VCaP (cell line): ENCODE measurements at regions not wholly inside any gene's neighbourhood (a gene's known extent, or its start where the extent isn't known, plus 50 kb on each side); places are given as distances from the start of the nearest gene placed in this dataset.

Experiments
- H3K27ac ChIP-seq: fragments of 450-650 bp; 2 replicates; pipeline ENCODE4 v1.5.1; 2017
- TF ChIP-seq, protein P1 (sequence below): fragments of 450-650 bp; conservative IDR thresholded peaks from 2 replicates; pipeline ENCODE4 v1.5.1; 2017; ENCODE audit warnings: mild to moderate bottlenecking, moderate library complexity

DNA sequence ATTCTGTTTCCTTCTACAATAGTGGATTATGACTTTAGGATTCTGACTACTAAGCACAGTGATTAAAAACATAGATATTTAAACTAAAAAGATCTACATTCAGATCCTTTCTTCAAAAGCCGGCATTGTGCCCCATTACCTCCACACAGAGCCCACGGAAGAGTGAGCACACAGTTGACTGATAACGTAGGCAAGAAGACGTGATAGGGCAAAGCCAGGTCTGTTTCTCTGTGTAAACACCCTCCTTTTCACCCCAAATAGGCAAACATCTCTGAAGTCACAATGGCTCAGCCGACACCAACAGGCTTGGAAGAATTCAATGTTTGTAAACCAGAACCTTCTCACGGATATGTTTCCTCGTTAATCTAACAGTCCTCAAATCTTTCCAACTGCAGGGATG is 302.9 kb downstream of the CMPK2 start:
- no peak overlapping the region for H3K27ac ChIP-seq
- TF ChIP-seq, protein P1, sequence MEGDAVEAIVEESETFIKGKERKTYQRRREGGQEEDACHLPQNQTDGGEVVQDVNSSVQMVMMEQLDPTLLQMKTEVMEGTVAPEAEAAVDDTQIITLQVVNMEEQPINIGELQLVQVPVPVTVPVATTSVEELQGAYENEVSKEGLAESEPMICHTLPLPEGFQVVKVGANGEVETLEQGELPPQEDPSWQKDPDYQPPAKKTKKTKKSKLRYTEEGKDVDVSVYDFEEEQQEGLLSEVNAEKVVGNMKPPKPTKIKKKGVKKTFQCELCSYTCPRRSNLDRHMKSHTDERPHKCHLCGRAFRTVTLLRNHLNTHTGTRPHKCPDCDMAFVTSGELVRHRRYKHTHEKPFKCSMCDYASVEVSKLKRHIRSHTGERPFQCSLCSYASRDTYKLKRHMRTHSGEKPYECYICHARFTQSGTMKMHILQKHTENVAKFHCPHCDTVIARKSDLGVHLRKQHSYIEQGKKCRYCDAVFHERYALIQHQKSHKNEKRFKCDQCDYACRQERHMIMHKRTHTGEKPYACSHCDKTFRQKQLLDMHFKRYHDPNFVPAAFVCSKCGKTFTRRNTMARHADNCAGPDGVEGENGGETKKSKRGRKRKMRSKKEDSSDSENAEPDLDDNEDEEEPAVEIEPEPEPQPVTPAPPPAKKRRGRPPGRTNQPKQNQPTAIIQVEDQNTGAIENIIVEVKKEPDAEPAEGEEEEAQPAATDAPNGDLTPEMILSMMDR: no peak

DNA sequence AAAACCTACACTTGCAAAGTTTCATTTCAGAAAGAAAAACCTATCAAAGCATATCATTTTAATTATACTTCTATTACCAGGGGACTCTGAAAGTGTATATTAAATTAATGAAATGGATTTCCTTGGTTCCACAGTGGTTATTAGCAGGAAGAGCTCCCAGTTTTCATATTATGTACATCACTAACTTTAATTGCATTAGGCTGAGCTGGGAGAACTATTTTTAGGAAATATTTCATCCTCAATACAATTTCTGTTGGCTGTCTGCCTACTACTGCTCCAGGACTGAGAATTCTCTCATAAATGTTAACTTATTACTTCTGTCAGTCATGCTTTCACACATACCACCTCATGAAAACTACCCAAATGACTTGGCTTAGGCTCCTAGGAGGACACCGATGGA is 301.4 kb downstream of the CMPK2 start:
- TF ChIP-seq, protein P1: no peak
- H3K27ac ChIP-seq: no peak overlapping the region

DNA sequence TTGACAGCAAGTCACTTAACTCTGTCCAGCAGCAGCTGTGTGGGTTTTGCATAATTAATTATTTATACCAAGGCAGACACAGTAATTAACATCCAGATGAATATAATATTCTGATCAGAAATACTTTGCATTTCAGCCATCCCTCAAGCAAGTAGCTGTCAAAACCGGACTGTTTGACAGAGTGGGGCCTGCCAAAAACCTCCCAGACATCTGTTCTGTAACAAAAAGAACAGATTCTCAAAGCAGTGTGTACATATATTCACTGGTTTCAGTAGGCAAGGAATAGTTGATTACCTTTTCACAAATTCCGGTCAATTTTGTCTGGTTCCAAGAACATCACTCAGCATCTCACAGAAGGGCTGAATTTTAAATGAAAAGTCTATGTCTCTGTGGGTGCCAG is 291.6 kb downstream of the CMPK2 start:
- TF ChIP-seq, protein P1: no peak
- H3K27ac ChIP-seq: no peak overlapping the region

DNA sequence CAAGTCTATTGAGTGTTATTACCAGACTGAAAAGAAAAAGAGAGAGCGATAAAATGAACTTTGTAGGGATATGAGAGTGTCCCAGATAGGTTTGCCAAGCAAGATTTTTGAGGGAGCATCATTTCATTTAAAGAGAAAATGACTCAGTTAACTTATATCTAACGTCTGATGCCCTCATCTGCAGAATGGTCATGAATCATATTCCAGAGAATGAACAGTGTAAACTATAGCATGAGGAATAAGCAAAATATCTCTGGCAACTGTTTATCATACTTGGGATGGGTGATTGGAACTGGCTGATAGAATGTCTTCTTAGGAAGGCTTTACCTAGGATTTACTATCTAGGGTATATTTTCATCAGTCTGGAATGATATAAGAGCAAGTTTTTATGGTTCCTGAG is 289.4 kb downstream of the CMPK2 start:
- H3K27ac ChIP-seq: no peak overlapping the region
- TF ChIP-seq, protein P1: no peak

DNA sequence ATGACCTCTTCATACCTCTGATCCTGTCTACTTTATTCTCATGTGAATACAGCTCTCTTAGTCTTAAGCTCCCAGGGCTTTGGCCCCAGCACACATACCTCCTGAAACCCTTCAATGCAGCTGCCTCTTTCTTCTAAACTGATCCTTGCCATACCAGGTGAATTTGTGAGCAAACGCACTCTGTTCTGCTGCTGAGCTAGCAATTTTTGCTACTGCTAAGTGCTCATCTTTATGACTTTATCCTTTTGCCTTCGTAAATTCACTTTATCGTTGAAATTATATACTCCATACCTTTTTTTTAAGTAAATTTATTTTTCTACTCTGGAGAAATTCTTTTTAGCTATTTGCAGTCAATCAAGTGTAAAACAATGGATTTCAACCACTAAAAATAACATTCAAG is 287.7 kb downstream of the CMPK2 start:
- H3K27ac ChIP-seq: no peak overlapping the region
- TF ChIP-seq, protein P1: no peak

DNA sequence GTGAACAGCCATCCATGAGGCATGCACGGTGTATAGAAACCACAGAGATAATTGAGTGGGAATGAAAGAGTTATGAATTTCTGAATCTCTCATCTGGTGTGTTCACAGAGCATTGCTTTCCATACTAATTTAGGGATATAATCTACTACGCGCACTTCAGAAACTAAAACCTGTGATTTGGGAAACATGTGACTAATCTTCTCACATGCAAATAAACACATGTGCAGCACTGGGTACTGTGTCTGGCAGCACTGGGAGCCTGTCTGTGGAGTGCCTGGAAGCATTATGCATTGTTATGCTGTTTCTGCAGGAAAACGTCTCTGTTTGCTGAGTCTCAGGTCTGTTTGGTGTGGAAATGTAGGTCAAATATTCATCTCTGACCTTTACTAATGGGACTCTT is 287.3 kb downstream of the CMPK2 start:
- TF ChIP-seq, protein P1: no peak
- no peak overlapping the region for H3K27ac ChIP-seq

DNA sequence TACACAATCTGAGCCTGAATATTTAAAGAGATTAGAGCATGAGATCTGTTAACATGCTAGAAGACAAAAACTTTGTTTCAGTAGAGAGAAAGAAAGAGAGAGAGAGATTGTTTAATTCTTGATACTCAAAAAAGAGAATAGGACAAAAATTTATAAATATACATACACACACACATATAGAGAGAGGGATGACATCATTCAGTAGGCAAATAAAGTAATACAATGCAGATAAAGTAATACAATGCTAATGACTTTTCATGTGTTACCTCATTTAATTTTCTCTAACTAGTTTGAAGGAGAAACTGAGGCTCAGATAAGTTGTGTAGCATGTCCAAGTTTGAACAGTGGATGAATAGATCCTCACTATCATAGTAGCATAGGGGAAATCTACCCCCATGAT is 286.4 kb downstream of the CMPK2 start:
- TF ChIP-seq, protein P1: no peak
- no peak overlapping the region for H3K27ac ChIP-seq

DNA sequence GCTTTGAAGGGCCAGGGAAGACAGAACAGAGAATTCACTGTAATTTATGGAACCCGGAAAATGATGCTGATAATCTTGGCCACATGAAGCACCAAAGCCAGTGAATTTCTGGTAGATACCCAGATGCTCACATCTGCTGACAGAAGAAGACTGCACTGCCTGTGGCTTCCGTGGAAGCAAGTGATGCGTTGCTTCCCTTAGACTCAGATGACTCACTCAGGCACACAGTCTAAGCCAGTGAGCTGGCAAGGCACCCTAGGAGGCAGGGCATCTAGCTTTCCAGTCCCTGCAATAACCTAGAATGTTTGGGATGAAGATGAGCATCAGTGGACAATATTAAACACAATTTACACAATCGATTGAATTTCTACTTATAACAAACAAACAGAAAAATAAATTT is 284.7 kb downstream of the CMPK2 start:
- H3K27ac ChIP-seq: no peak overlapping the region
- TF ChIP-seq, protein P1: no peak
